Panc1 (cell line): ENCODE measurements at regions not wholly inside any gene's neighbourhood (a gene's known extent, or its start where the extent isn't known, plus 50 kb on each side); places are given as distances from the start of the nearest gene placed in this dataset.

Source experiments
- ATAC-seq: fragments of 200-7000 bp; cut with Tn5 transposase; 2 replicates; pipeline ENCODE4 v1.9.1; 2020; ENCODE audit warnings: mild to moderate bottlenecking, moderate library complexity
- BruUV-seq: library from RNA; stranded (reverse); fragments of 400-500 nt; replicated peaks from 2 replicates; lab custom pipeline; 2021; lab: Mats Ljungman, UMichigan
- CTCF ChIA-PET: fragments of 300-600 bp; sonication (Branson Sonifier 250); formaldehyde crosslinking; loops from one replicate; lab custom pipeline; 2022; ENCODE audit warnings: antibody characterized with exemption; lab: Charles Lee
- POLR2A ChIA-PET: fragments of 300-600 bp; sonication (Branson Sonifier 250); formaldehyde crosslinking; loops from one replicate; lab custom pipeline; 2022; ENCODE audit warnings: antibody characterized with exemption; lab: Charles Lee
- DNase-seq: peaks from one replicate; pipeline ENCODE4 v3.0.0-alpha.2; 2010; ENCODE audit warnings: low read depth, low spot score
- H3K27ac ChIP-seq: 2 replicates; pipeline ENCODE4 v1.5.1; 2011; ENCODE audit warnings: mild to moderate bottlenecking, low read length, inconsistent platforms
- H3K27me3 ChIP-seq: fragments of 200-500 bp; sonication (Bioruptor generic); 2 replicates; pipeline ENCODE4 v1.6.0; 2014; ENCODE audit warnings: low read length, inconsistent platforms; ENCODE audit not compliant: control insufficient read depth, insufficient read depth
- H3K36me3 ChIP-seq: fragments of 200-500 bp; sonication (Bioruptor generic); 2 replicates; pipeline ENCODE4 v1.5.1; 2014; ENCODE audit warnings: inconsistent platforms, mild to moderate bottlenecking, low read length, moderate library complexity; ENCODE audit not compliant: control insufficient read depth, insufficient read depth
- H3K4me1 ChIP-seq: 2 replicates; pipeline ENCODE4 v1.5.1; 2011; ENCODE audit warnings: inconsistent platforms, mild to moderate bottlenecking, low read length, moderate library complexity; ENCODE audit not compliant: control insufficient read depth, insufficient read depth
- H3K4me3 ChIP-seq, 2 experiments: 2 replicates each; pipeline ENCODE4 v1.5.1; 2011 to 2012; ENCODE audit warnings: low read depth in 2 of 2, low read length in 2 of 2, mild to moderate bottlenecking in 2 of 2, inconsistent platforms in 1 of 2, moderate library complexity in 1 of 2
- H3K9me3 ChIP-seq: fragments of 200-500 bp; sonication (Bioruptor generic); 2 replicates; pipeline ENCODE4 v1.5.1; 2014; ENCODE audit warnings: low read depth, mild to moderate bottlenecking, inconsistent platforms, low read length, moderate library complexity; ENCODE audit not compliant: control insufficient read depth, insufficient read depth
- POLR2AphosphoS5 ChIP-seq: IDR thresholded peaks from 2 replicates; pipeline ENCODE4 v1.6.1; 2012; ENCODE audit warnings: mild to moderate bottlenecking, low read depth, low read length, moderate library complexity
- SIN3A ChIP-seq: IDR thresholded peaks from 2 replicates; pipeline ENCODE4 v1.6.1; 2012; ENCODE audit warnings: low read depth, mild to moderate bottlenecking, low read length, moderate library complexity, borderline replicate concordance; ENCODE audit not compliant: insufficient read depth
- TCF7L2 ChIP-seq: IDR thresholded peaks from 2 replicates; pipeline ENCODE4 v1.6.1; 2011; ENCODE audit warnings: mild to moderate bottlenecking, low read depth, low read length, inconsistent platforms
- in situ Hi-C: cut with HindIII; loops from 2 replicates; pipeline ENCODE4 v1.10.0; 2016; ENCODE audit warnings: low sequenced_read_pairs, low pct_unique_long_range_greater_than_20kb
- intact Hi-C: fragments of 100-400 bp; cut with micrococcal nuclease; formaldehyde crosslinking; loops from one replicate; pipeline ENCODE4 v1.10.0; 2022; ENCODE audit not compliant: unreplicated experiment
- TF ChIP-seq, protein P1 (sequence below), 2 experiments: IDR thresholded peaks; 2 replicates each; pipeline ENCODE4 v1.6.1; 2011 to 2012; ENCODE audit warnings: low read depth in 2 of 2, control low read depth in 1 of 2, low read length in 1 of 2, mild to moderate bottlenecking in 1 of 2, moderate library complexity in 1 of 2; ENCODE audit not compliant: insufficient read depth in 1 of 2
- TF ChIP-seq, protein P2 (sequence below): fragments of 450-650 bp; IDR thresholded peaks from 2 replicates; pipeline ENCODE4 v1.5.1; 2017; ENCODE audit warnings: mild to moderate bottlenecking

DNA sequence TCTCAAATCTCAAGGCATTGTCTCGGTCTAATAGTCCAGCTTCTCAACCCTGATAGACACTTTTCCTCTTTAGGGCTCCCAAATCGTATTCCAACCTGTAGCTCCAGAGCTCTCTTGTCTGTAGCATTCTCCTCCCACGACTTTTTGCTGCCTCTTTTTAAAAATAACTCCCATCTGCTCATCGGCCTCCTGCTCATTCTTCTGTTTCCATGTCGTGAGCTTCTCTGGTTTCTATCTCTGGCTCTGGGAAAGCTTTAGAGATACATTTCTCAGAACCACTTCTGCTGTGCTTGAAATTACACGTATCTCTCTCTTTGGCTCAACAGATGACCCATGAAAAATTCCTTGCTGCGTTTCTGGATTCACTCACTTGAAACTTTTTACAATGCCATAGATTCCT, 609.6 kb upstream of the C16orf82 start:
- intact Hi-C loops (no loop called here), in situ Hi-C loops (no loop called here)
- no TSS peak for BruUV-seq
- ChIA-PET POLR2A (no interaction called here), CTCF (no interaction called here)
- Histone ChIP-seq H3K4me3 (no peak overlapping the region), H3K27me3 (no peaks in the 10 kb centered on the region), H3K4me1 (no peaks in the 10 kb centered on the region), H3K9me3 (no peaks in the 10 kb centered on the region), H3K36me3 (no peaks in the 10 kb centered on the region), H3K27ac (no peak overlapping the region)
- TF ChIP-seq, protein P1, sequence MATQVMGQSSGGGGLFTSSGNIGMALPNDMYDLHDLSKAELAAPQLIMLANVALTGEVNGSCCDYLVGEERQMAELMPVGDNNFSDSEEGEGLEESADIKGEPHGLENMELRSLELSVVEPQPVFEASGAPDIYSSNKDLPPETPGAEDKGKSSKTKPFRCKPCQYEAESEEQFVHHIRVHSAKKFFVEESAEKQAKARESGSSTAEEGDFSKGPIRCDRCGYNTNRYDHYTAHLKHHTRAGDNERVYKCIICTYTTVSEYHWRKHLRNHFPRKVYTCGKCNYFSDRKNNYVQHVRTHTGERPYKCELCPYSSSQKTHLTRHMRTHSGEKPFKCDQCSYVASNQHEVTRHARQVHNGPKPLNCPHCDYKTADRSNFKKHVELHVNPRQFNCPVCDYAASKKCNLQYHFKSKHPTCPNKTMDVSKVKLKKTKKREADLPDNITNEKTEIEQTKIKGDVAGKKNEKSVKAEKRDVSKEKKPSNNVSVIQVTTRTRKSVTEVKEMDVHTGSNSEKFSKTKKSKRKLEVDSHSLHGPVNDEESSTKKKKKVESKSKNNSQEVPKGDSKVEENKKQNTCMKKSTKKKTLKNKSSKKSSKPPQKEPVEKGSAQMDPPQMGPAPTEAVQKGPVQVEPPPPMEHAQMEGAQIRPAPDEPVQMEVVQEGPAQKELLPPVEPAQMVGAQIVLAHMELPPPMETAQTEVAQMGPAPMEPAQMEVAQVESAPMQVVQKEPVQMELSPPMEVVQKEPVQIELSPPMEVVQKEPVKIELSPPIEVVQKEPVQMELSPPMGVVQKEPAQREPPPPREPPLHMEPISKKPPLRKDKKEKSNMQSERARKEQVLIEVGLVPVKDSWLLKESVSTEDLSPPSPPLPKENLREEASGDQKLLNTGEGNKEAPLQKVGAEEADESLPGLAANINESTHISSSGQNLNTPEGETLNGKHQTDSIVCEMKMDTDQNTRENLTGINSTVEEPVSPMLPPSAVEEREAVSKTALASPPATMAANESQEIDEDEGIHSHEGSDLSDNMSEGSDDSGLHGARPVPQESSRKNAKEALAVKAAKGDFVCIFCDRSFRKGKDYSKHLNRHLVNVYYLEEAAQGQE (IDR thresholded peaks at IDR 0.05; ENCODE audit: insufficient read depth in 1 of 2, low read depth in 2 of 2, low read length in 1 of 2), result no peak
- TF ChIP-seq SIN3A (no peak), TCF7L2 (no peak), POLR2AphosphoS5 (no peak)
- TF ChIP-seq, protein P2, sequence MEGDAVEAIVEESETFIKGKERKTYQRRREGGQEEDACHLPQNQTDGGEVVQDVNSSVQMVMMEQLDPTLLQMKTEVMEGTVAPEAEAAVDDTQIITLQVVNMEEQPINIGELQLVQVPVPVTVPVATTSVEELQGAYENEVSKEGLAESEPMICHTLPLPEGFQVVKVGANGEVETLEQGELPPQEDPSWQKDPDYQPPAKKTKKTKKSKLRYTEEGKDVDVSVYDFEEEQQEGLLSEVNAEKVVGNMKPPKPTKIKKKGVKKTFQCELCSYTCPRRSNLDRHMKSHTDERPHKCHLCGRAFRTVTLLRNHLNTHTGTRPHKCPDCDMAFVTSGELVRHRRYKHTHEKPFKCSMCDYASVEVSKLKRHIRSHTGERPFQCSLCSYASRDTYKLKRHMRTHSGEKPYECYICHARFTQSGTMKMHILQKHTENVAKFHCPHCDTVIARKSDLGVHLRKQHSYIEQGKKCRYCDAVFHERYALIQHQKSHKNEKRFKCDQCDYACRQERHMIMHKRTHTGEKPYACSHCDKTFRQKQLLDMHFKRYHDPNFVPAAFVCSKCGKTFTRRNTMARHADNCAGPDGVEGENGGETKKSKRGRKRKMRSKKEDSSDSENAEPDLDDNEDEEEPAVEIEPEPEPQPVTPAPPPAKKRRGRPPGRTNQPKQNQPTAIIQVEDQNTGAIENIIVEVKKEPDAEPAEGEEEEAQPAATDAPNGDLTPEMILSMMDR, result no peak
- ATAC-seq (no peak), DNase-seq (no peak)

DNA sequence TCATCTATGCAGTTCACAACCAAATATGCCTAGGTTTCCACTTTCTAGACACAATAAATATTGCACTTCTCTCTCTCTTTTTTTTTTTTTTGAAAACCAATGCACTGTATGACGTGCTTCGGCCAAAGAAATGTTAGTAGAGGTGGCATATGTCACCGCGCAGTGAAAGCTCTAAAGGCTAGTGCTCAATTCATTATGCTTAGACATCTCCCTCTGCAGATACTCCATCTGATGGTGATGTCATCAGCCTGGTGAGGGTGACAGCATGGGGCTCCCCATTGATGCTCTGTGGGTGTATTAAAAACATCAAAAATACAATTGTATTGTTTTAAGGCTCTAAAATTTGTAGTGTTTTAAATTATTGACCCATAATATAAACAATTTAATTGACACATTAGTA, 608.8 kb upstream of the C16orf82 start:
- no peaks in the 10 kb centered on the region for H3K9me3 ChIP-seq
- intact Hi-C loops, result no loop called here
- no peak for ATAC-seq
- no peak overlapping the region for H3K4me3 ChIP-seq
- H3K27me3 ChIP-seq, result no peaks in the 10 kb centered on the region
- in situ Hi-C loops, result no loop called here
- no TSS peak for BruUV-seq
- ChIA-PET CTCF (no interaction called here), POLR2A (no interaction called here)
- no peaks in the 10 kb centered on the region for H3K4me1 ChIP-seq
- TF ChIP-seq, protein P2, result no peak
- TF ChIP-seq POLR2AphosphoS5, result no peak
- TF ChIP-seq SIN3A, result no peak
- TF ChIP-seq, protein P1 (IDR thresholded peaks at IDR 0.05; ENCODE audit: insufficient read depth in 1 of 2, low read depth in 2 of 2, low read length in 1 of 2), result no peak
- no peak for TF ChIP-seq TCF7L2
- H3K36me3 ChIP-seq, result no peaks in the 10 kb centered on the region
- DNase-seq, result no peak
- no peak overlapping the region for H3K27ac ChIP-seq
